ENCODE measurements at regions not wholly inside any gene's neighbourhood (a gene's known extent, or its start where the extent isn't known, plus 50 kb on each side); places are given as distances from the start of the nearest gene placed in this dataset.

DNA sequence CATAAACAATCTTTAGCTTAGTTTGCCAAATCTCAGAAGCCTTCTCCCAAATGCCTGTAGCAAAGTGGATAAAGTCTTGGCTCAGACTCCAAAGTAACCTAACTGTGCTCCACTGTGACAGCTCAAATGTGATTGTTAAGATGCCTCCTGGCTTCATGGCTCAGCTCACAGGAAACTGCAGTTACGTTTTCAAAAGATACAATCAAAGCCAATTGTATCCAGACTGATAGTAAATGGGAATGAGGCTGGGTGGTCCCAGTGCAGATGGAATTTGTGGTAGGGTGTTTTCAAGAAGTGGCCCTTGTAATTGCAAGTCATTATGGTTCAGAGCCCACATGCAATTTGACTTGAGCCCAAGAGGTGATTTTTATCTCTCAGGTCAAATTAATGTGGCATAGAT, 151.2 kb upstream of the TAB2 start:
- no peak overlapping the region for H3K4me3 ChIP-seq (ENCODE audit: low read length)
- 71% methylated on average over 1 of the region's 1 CpG for WGBS
- H3K27me3 ChIP-seq (ENCODE audit: insufficient read depth, low read length): no peaks in the 10 kb centered on the region
- no peak overlapping the region for H3K9ac ChIP-seq (ENCODE audit: low read depth, low read length)
- H3K9me3 ChIP-seq (ENCODE audit: insufficient read depth, low read depth, low read length): no peaks in the 10 kb centered on the region
- H3K27ac ChIP-seq (ENCODE audit: low read depth, low read length): no peak overlapping the region
- no peaks in the 10 kb centered on the region for H3K4me1 ChIP-seq (ENCODE audit: insufficient read depth, low read length)
- no peaks in the 10 kb centered on the region for H3K36me3 ChIP-seq (ENCODE audit: insufficient read depth, low read length)

DNA sequence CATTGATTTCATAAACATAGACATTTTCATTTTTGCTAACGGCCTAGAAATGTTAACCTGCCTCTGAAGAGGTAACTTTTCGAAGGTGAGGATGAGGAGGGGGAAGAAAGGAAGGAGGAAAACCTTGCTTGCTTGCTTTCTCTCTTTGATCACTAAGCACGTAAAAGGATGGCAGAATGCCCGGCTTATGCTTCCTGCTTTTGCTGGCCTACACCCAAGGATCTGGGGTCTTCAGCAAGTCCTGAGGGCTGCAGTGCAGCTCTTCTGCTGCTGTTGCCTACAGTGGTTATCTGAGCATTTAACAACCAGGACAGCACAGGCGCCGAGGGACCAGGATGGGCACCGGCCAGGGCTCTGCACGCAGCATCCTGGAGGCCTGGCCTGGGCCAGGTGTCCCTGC, 150.8 kb upstream of the TAB2 start:
- H3K36me3 ChIP-seq (ENCODE audit: insufficient read depth, low read length): no peaks in the 10 kb centered on the region
- no peak overlapping the region for H3K27ac ChIP-seq (ENCODE audit: low read depth, low read length)
- H3K9ac ChIP-seq (ENCODE audit: low read depth, low read length): no peak overlapping the region
- WGBS: 94% methylated on average over 8 of the region's 8 CpGs
- H3K9me3 ChIP-seq (ENCODE audit: insufficient read depth, low read depth, low read length): no peaks in the 10 kb centered on the region
- H3K27me3 ChIP-seq (ENCODE audit: insufficient read depth, low read length): no peaks in the 10 kb centered on the region
- no peaks in the 10 kb centered on the region for H3K4me1 ChIP-seq (ENCODE audit: insufficient read depth, low read length)
- no peak overlapping the region for H3K4me3 ChIP-seq (ENCODE audit: low read length)

DNA sequence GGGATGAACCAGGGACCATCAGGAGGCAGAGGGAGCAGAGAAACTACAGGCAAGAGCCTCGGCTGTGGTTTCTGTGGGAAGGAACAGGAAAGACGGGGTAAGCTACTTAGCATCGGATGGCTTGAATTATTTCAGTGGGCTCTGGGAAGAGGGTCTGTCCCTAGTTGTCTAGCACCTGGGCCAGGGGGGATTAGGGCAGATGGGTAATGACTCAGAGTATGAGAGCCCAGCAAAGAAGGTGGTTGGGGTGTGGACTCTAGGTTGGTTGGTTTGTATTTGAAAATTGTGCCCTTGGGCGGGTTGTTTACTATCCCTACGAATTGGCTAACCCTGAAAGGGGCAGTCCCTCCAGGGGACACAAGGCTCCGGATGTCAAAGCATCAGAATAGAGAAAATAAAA, 148.5 kb upstream of the TAB2 start:
- Histone ChIP-seq H3K9me3 (ENCODE audit: insufficient read depth, low read depth, low read length) (no peaks in the 10 kb centered on the region), H3K4me1 (ENCODE audit: insufficient read depth, low read length) (no peaks in the 10 kb centered on the region), H3K36me3 (ENCODE audit: insufficient read depth, low read length) (no peaks in the 10 kb centered on the region), H3K27ac (ENCODE audit: low read depth, low read length) (no peak overlapping the region), H3K9ac (ENCODE audit: low read depth, low read length) (no peak overlapping the region), H3K4me3 (ENCODE audit: low read length) (no peak overlapping the region), H3K27me3 (ENCODE audit: insufficient read depth, low read length) (no peaks in the 10 kb centered on the region)
- WGBS: 85% methylated on average over 6 of the region's 6 CpGs

DNA sequence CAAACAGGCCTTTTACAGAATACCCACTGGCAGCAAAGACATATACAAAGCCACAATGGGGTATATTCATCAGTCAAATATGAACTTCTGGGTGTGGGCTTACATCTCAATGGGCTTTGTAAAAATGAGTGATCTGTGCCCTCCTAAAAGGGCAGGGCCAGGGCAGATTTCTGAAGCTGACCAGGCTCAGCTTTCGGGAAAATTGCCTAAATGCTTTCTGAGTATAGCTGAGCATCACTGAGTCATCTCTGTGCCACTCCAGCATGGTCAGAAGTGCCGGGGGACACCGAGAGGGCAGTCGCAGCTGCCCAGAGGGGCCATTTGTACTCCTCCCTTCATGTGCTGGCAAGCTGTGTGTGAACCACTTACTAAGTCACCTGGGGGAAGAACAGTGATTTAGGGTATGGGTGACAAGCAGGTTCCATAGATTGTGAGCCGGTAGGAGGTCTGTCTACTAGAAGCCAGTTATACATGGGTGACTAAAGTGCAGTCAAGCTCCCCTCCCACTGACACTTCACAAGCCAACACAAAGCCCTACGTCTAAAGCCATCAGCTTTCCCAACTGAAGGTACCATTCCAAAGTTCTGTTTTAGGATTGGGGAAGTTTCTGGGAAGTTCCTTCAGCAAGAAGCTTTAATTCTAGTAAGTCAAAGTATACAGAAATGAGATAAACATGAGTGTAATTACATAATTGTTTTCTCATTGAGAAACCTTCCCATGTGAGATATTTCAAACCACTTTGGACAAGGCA, 147.6 kb upstream of the TAB2 start:
- no peak overlapping the region for H3K27ac ChIP-seq (ENCODE audit: low read depth, low read length)
- H3K36me3 ChIP-seq (ENCODE audit: insufficient read depth, low read length): no peaks in the 10 kb centered on the region
- no peaks in the 10 kb centered on the region for H3K4me1 ChIP-seq (ENCODE audit: insufficient read depth, low read length)
- no peaks in the 10 kb centered on the region for H3K9me3 ChIP-seq (ENCODE audit: insufficient read depth, low read depth, low read length)
- H3K4me3 ChIP-seq (ENCODE audit: low read length): no peak overlapping the region
- H3K9ac ChIP-seq (ENCODE audit: low read depth, low read length): no peak overlapping the region
- no peaks in the 10 kb centered on the region for H3K27me3 ChIP-seq (ENCODE audit: insufficient read depth, low read length)
- 98% methylated on average over 5 of the region's 6 CpGs for WGBS

DNA sequence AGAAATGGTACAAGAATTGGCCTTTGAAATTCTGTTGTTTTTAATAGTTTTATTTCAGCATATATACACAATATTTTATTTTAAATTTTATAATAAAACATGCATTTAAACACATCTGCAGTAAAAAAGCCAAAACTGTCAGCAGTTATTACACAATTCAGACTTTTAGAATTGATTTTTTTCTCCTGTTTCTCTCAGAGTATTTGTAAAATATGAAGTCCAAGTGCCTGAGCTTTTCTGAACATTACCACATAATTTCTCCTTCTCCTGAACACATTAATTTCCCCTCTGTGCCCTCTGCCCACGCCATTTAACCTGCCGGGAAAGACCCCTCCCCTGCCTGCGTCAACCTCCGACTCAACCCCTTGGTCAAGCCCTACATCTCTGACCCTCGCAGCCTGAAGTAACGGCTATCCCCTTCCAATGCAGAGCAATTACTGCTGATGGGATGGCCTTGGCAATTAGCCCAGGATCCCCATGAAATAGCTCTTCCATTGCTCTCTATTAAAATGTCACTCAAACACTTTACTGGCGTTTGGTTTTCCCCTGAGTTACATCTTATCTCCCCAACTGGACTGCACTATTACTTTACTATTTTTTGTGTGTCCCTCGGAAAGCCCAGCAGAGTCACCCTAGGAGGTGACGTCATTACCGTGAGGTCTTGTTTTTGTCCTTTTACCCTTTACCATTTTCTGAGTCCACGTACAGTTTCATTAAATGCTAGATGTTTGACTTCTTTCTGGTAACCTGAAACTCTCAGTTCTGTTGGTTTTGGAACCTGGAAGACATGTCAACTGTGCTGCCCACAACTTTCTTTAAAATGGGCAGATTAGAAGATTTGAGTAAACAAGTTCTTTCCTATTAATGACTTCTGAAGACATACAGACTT, 146.7 kb upstream of the TAB2 start:
- Histone ChIP-seq H3K4me3 (ENCODE audit: low read length) (no peak overlapping the region), H3K4me1 (ENCODE audit: insufficient read depth, low read length) (no peaks in the 10 kb centered on the region), H3K9me3 (ENCODE audit: insufficient read depth, low read depth, low read length) (no peaks in the 10 kb centered on the region), H3K9ac (ENCODE audit: low read depth, low read length) (no peak overlapping the region), H3K36me3 (ENCODE audit: insufficient read depth, low read length) (no peaks in the 10 kb centered on the region), H3K27ac (ENCODE audit: low read depth, low read length) (no peak overlapping the region), H3K27me3 (ENCODE audit: insufficient read depth, low read length) (no peaks in the 10 kb centered on the region)
- 90% methylated on average over 11 of the region's 11 CpGs for WGBS

DNA sequence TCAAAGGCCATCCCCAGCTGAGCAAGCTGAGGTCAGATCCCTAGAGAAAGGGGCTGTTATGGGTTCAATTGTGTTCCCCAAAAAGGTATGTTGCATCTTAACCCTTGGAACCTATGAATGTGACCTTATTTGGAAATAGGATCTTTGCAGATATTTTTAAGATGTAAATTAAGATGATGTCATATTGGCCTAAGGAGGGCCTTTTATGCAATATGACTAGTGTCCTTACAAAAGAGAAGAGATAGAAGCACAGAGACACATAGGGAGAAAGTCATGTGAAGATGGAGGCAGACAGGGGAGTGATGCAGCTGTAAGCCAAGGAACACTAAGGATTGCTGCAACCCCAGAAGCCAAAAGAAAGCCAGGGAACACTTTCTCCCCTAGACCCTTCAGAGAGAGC, 144.3 kb upstream of the TAB2 start:
- Histone ChIP-seq H3K27ac (ENCODE audit: low read depth, low read length) (no peak overlapping the region), H3K4me3 (ENCODE audit: low read length) (no peak overlapping the region), H3K27me3 (ENCODE audit: insufficient read depth, low read length) (no peaks in the 10 kb centered on the region), H3K4me1 (ENCODE audit: insufficient read depth, low read length) (no peaks in the 10 kb centered on the region), H3K9ac (ENCODE audit: low read depth, low read length) (no peak overlapping the region), H3K9me3 (ENCODE audit: insufficient read depth, low read depth, low read length) (no peaks in the 10 kb centered on the region), H3K36me3 (ENCODE audit: insufficient read depth, low read length) (no peaks in the 10 kb centered on the region)

DNA sequence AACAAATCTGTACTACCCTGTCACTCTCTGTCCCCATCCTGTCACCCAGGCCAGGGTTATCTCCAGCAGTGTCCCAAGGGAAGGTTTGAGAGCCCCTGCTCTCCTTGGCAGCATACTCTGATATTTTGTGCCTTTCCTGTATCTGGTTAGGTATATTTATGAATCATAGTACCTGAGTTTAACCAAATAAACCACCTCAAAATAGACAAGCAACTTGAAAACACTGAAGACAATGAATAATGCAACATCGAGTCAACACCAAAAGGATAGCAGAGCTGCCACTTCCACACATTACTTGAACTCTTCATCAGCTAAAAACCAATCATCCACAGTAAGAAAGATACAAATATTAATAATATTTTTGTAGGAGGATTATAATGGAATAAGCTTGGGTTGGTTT, 142.6 kb upstream of the TAB2 start:
- Histone ChIP-seq H3K4me1 (ENCODE audit: insufficient read depth, low read length) (no peaks in the 10 kb centered on the region), H3K27ac (ENCODE audit: low read depth, low read length) (no peak overlapping the region), H3K9me3 (ENCODE audit: insufficient read depth, low read depth, low read length) (no peaks in the 10 kb centered on the region), H3K9ac (ENCODE audit: low read depth, low read length) (no peak overlapping the region), H3K4me3 (ENCODE audit: low read length) (no peak overlapping the region), H3K36me3 (ENCODE audit: insufficient read depth, low read length) (no peaks in the 10 kb centered on the region), H3K27me3 (ENCODE audit: insufficient read depth, low read length) (no peaks in the 10 kb centered on the region)
- WGBS: 97% methylated on average over 1 of the region's 1 CpG

DNA sequence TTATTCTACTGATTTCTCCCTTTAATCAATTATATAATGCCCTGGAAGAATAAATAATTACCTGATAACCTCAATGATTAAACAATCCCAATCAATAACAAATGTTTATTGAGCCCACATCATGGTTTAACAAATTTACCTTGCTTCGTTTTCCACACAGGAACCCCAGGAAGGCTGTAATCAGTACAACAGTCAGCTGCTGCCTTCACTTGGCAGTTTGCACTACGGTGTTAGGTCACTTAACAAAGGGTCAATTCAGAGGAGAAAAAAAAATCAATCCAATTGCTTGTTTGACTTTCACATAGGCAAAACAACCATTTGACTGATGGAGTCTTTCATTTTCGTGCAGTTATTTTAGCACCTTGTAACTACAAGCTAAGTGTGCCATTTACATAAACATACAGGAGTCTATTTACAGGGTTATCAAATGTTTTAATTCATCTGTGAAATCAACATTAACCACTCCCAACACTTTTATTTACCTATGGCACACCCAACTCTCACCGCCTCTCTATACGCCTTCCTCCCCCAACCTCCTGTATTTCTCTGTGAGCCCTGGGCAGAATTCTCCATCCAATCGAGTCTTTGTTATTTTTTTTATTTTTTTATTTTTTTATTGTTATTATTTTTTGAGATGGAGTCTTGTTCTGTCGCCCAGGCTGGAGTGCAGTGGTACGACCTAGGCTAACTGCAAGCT, 140.4 kb upstream of the TAB2 start:
- WGBS: 88% methylated on average over 8 of the region's 8 CpGs
- Histone ChIP-seq H3K27ac (ENCODE audit: low read depth, low read length) (no peak overlapping the region), H3K9ac (ENCODE audit: low read depth, low read length) (no peak overlapping the region), H3K9me3 (ENCODE audit: insufficient read depth, low read depth, low read length) (no peaks in the 10 kb centered on the region), H3K36me3 (ENCODE audit: insufficient read depth, low read length) (no peaks in the 10 kb centered on the region), H3K4me1 (ENCODE audit: insufficient read depth, low read length) (no peaks in the 10 kb centered on the region), H3K27me3 (ENCODE audit: insufficient read depth, low read length) (no peaks in the 10 kb centered on the region), H3K4me3 (ENCODE audit: low read length) (no peak overlapping the region)

DNA sequence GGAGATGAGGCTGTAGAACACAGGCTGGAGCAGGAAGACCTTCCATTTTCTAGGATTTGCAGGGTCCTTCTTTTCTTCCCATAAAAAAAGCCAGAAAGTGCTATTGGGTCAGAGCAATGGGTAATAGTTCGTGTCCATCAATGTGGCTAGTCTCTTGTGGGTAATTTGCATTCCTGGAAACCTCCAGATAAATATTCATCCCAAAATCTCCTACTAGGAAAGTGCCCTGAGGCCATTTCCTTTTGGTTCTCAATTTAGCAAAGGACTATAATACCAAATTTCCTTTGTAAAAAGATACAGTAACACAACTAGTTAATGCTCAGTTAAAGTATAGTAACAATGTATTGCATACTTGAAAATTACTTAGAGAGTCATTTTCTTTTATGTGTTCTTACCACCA, 138.1 kb upstream of the TAB2 start:
- no peak overlapping the region for H3K4me3 ChIP-seq (ENCODE audit: low read length)
- WGBS: 100% methylated on average over 1 of the region's 1 CpG
- no peaks in the 10 kb centered on the region for H3K9me3 ChIP-seq (ENCODE audit: insufficient read depth, low read depth, low read length)
- no peak overlapping the region for H3K27ac ChIP-seq (ENCODE audit: low read depth, low read length)
- no peaks in the 10 kb centered on the region for H3K4me1 ChIP-seq (ENCODE audit: insufficient read depth, low read length)
- no peaks in the 10 kb centered on the region for H3K36me3 ChIP-seq (ENCODE audit: insufficient read depth, low read length)
- no peak overlapping the region for H3K9ac ChIP-seq (ENCODE audit: low read depth, low read length)
- no peaks in the 10 kb centered on the region for H3K27me3 ChIP-seq (ENCODE audit: insufficient read depth, low read length)

DNA sequence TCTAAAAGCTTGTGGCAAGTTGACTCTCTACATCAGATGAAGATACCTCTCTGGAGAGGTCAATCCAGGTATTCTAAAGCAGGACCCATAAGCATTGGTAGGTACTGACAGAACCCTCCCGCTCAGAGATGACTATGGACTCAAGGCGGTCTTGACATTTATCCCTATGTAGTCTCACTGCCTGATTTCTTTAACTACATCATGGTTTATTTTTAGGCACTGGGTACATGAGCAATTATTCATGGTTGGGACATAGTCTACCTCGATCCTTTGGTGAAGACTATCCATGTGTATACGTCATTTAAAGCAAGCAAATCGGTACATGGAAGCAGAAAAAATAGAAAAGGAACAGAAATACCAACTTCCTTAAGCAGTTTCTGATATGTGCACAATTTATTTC, 136.2 kb upstream of the TAB2 start:
- Histone ChIP-seq H3K36me3 (ENCODE audit: insufficient read depth, low read length) (no peaks in the 10 kb centered on the region), H3K9ac (ENCODE audit: low read depth, low read length) (no peak overlapping the region), H3K27ac (ENCODE audit: low read depth, low read length) (no peak overlapping the region), H3K4me3 (ENCODE audit: low read length) (no peak overlapping the region), H3K27me3 (ENCODE audit: insufficient read depth, low read length) (no peaks in the 10 kb centered on the region), H3K9me3 (ENCODE audit: insufficient read depth, low read depth, low read length) (no peaks in the 10 kb centered on the region), H3K4me1 (ENCODE audit: insufficient read depth, low read length) (no peaks in the 10 kb centered on the region)
- 93% methylated on average over 5 of the region's 5 CpGs for WGBS

DNA sequence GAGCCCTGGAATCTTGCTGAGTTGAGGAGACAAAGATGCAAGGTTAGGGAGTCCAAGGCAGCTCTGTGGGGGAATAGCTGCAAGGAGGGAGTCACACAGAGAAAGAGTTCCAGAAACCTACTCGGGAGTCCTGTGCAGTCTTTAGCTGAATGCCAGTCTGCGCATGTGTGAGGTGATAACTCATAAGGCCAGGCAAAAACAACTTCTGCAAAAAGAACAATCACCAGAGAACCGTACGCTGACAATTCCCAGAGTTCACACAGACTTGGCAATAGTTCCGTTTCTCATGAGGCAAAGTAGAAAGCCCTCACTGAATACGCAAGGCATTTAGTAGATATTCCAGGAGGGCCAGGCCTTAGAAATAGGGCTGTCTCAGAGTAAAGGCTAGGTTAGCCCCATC, 135.2 kb upstream of the TAB2 start:
- no peaks in the 10 kb centered on the region for H3K27me3 ChIP-seq (ENCODE audit: insufficient read depth, low read length)
- H3K9ac ChIP-seq (ENCODE audit: low read depth, low read length): no peak overlapping the region
- H3K36me3 ChIP-seq (ENCODE audit: insufficient read depth, low read length): no peaks in the 10 kb centered on the region
- H3K4me3 ChIP-seq (ENCODE audit: low read length): no peak overlapping the region
- H3K4me1 ChIP-seq (ENCODE audit: insufficient read depth, low read length): no peaks in the 10 kb centered on the region
- no peak overlapping the region for H3K27ac ChIP-seq (ENCODE audit: low read depth, low read length)
- WGBS: 94% methylated on average over 6 of the region's 6 CpGs
- no peaks in the 10 kb centered on the region; the same call in 1 of the 2 replicates for H3K9me3 ChIP-seq (ENCODE audit: insufficient read depth, low read depth, low read length)

All from HUES64 (cell line).